ENCODE measurements at regions not wholly inside any gene's neighbourhood (a gene's known extent, or its start where the extent isn't known, plus 50 kb on each side); places are given as distances from the start of the nearest gene placed in this dataset.

GRCh38 chr14:71486279-71486678 is 445.9 kb upstream of the RGS6 start:
- no peaks in the 10 kb centered on the region for H3K27me3 Mint-ChIP-seq (ENCODE audit: insufficient read depth, low read depth, poor library complexity)
- H3K4me1 ChIP-seq (ENCODE audit: insufficient read depth) = peaks cover 15% of the 10 kb centered on the region; the same call in 1 of the 2 replicates
- no peaks in the 10 kb centered on the region for H3K9me3 Mint-ChIP-seq
- no peak overlapping the region for H3K4me3 Mint-ChIP-seq
- H2AFZ ChIP-seq = no peak overlapping the region
- no peak overlapping the region for H3K4me3 ChIP-seq
- peaks cover 20% of the 10 kb centered on the region for H3K36me3 Mint-ChIP-seq (ENCODE audit: low read depth)
- no peak overlapping the region for H3K4me2 ChIP-seq
- no peak overlapping the region for H3K27ac Mint-ChIP-seq
- no peaks in the 10 kb centered on the region for H3F3A ChIP-seq (replicated peaks; ENCODE audit: low read depth)
- H3K27ac ChIP-seq (ENCODE audit: low read depth) = no peak overlapping the region
- ATAC-seq (peak; percentile 23; the same call in 2 of the 3 replicates), DNase-seq (ENCODE audit: low spot score) (no peak)
- H4K20me1 ChIP-seq (replicated peaks; ENCODE audit: insufficient read depth) = no peaks in the 10 kb centered on the region
- H3K27me3 ChIP-seq (ENCODE audit: insufficient read depth) = no peaks in the 10 kb centered on the region
- H3K4me1 Mint-ChIP-seq = peaks cover 42% of the 10 kb centered on the region
- no peaks in the 10 kb centered on the region for H3K36me3 ChIP-seq (ENCODE audit: insufficient read depth)
- TF ChIP-seq ETS1 (IDR thresholded peaks at IDR 0.05) = no peak
- TF ChIP-seq, protein P1, sequence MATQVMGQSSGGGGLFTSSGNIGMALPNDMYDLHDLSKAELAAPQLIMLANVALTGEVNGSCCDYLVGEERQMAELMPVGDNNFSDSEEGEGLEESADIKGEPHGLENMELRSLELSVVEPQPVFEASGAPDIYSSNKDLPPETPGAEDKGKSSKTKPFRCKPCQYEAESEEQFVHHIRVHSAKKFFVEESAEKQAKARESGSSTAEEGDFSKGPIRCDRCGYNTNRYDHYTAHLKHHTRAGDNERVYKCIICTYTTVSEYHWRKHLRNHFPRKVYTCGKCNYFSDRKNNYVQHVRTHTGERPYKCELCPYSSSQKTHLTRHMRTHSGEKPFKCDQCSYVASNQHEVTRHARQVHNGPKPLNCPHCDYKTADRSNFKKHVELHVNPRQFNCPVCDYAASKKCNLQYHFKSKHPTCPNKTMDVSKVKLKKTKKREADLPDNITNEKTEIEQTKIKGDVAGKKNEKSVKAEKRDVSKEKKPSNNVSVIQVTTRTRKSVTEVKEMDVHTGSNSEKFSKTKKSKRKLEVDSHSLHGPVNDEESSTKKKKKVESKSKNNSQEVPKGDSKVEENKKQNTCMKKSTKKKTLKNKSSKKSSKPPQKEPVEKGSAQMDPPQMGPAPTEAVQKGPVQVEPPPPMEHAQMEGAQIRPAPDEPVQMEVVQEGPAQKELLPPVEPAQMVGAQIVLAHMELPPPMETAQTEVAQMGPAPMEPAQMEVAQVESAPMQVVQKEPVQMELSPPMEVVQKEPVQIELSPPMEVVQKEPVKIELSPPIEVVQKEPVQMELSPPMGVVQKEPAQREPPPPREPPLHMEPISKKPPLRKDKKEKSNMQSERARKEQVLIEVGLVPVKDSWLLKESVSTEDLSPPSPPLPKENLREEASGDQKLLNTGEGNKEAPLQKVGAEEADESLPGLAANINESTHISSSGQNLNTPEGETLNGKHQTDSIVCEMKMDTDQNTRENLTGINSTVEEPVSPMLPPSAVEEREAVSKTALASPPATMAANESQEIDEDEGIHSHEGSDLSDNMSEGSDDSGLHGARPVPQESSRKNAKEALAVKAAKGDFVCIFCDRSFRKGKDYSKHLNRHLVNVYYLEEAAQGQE (IDR thresholded peaks at IDR 0.05; ENCODE audit: unreplicated experiment) = no peak
- no peak for TF ChIP-seq ZNF331 (CRISPR knock-in tag; IDR thresholded peaks at IDR 0.05; ENCODE audit: low read depth)
- TF ChIP-seq NANOG (IDR thresholded peaks at IDR 0.05; ENCODE audit: borderline replicate concordance) = no peak
- TF ChIP-seq POLR2AphosphoS5 (IDR thresholded peaks at IDR 0.05; ENCODE audit: low read depth) = no peak
- TF ChIP-seq JUNB (IDR thresholded peaks at IDR 0.05; ENCODE audit: unreplicated experiment) = no peak
- no peak for TF ChIP-seq EZH2phosphoT487 (IDR thresholded peaks at IDR 0.05; ENCODE audit: unreplicated experiment)
- TF ChIP-seq ZNF114 (CRISPR knock-in tag; IDR thresholded peaks at IDR 0.05) = no peak
- TF ChIP-seq EZH2 (IDR thresholded peaks at IDR 0.05; ENCODE audit: low read depth, unreplicated experiment) = no peak
- TF ChIP-seq CREB1 (CRISPR knock-in tag; IDR thresholded peaks at IDR 0.05; ENCODE audit: low read depth) = no peak
- TF ChIP-seq, protein P2, sequence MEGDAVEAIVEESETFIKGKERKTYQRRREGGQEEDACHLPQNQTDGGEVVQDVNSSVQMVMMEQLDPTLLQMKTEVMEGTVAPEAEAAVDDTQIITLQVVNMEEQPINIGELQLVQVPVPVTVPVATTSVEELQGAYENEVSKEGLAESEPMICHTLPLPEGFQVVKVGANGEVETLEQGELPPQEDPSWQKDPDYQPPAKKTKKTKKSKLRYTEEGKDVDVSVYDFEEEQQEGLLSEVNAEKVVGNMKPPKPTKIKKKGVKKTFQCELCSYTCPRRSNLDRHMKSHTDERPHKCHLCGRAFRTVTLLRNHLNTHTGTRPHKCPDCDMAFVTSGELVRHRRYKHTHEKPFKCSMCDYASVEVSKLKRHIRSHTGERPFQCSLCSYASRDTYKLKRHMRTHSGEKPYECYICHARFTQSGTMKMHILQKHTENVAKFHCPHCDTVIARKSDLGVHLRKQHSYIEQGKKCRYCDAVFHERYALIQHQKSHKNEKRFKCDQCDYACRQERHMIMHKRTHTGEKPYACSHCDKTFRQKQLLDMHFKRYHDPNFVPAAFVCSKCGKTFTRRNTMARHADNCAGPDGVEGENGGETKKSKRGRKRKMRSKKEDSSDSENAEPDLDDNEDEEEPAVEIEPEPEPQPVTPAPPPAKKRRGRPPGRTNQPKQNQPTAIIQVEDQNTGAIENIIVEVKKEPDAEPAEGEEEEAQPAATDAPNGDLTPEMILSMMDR (conservative IDR thresholded peaks at IDR 0.05; ENCODE audit: low read depth in 2 of 2) = no peak
- H3K9me2 ChIP-seq (ENCODE audit: insufficient read depth) = peaks cover 3% of the 10 kb centered on the region; the same call in 1 of the 2 replicates
- peaks cover 30% of the 10 kb centered on the region for H3K79me2 ChIP-seq (replicated peaks; ENCODE audit: insufficient read depth)

Measured in GM23338 (cell line).